GM12878 (cell line): ENCODE measurements at regions not wholly inside any gene's neighbourhood (a gene's known extent, or its start where the extent isn't known, plus 50 kb on each side); places are given as distances from the start of the nearest gene placed in this dataset.

Source experiments
- ATAC-seq: fragments of 200-7000 bp; cut with Tn5 transposase; 3 replicates; pipeline ENCODE4 v1.9.1; 2020; ENCODE audit warnings: mild to moderate bottlenecking, moderate library complexity
- BruUV-seq: library from RNA; stranded (reverse); fragments of 400-500 nt; replicated peaks from 2 replicates; lab custom pipeline; 2021; lab: Mats Ljungman, UMichigan
- CTCF ChIA-PET: fragments of 300-600 bp; sonication (Branson Sonifier 250); formaldehyde crosslinking; extraction: SDS; loops from one replicate; lab custom pipeline; 2021; ENCODE audit warnings: inconsistent platforms; lab: Yijun Ruan, JAX
- POLR2A ChIA-PET: fragments of 350-600 bp; formaldehyde crosslinking; extraction: SDS; loops from one replicate; lab custom pipeline; 2021; ENCODE audit warnings: inconsistent platforms; lab: Charles Lee
- RAD21 ChIA-PET: fragments of 300-600 bp; sonication (Branson Sonifier 250); formaldehyde crosslinking; loops from one replicate; lab custom pipeline; 2023; ENCODE audit warnings: antibody characterized with exemption; ENCODE audit not compliant: unreplicated experiment; lab: Charles Lee
- SMC1A ChIA-PET: fragments of 300-600 bp; sonication (Branson Sonifier 250); formaldehyde crosslinking; loops from one replicate; lab custom pipeline; 2023; ENCODE audit not compliant: unreplicated experiment, uncharacterized antibody; lab: Charles Lee
- DNase-seq: peaks from one replicate; pipeline ENCODE4 v3.0.0-alpha.2; 2011; ENCODE audit warnings: low read depth, low spot score
- FAIRE-seq: peaks from 3 replicates; lab custom pipeline; 2011; peaks lifted over from hg19 to GRCh38; lab: Jason Lieb, UNC
- H2AFZ ChIP-seq: 2 replicates; pipeline ENCODE4 v1.6.0; 2011; ENCODE audit warnings: low read depth, low read length, control low read depth; ENCODE audit not compliant: control insufficient read depth
- H3K27ac ChIP-seq: 2 replicates; pipeline ENCODE4 v1.5.1; 2011; ENCODE audit warnings: control low read depth; ENCODE audit not compliant: control insufficient read depth, insufficient read depth
- H3K27me3 ChIP-seq, 2 experiments: replicated peaks in 1 of 2; 2 replicates each; pipeline versions ENCODE4 v1.6.0 to v1.6.1; 2011; ENCODE audit warnings: low read length in 1 of 2; ENCODE audit not compliant: control insufficient read depth in 2 of 2, insufficient read depth in 2 of 2
- H3K36me3 ChIP-seq, 2 experiments: 2 replicates each; pipeline ENCODE4 v1.5.1; 2011; ENCODE audit warnings: low read length in 1 of 2; ENCODE audit not compliant: control insufficient read depth in 2 of 2, insufficient read depth in 2 of 2
- H3K4me1 ChIP-seq: 2 replicates; pipeline ENCODE4 v1.6.1; 2011; ENCODE audit warnings: mild to moderate bottlenecking, low read length, moderate library complexity, mixed read lengths; ENCODE audit not compliant: control insufficient read depth, insufficient read depth
- H3K4me2 ChIP-seq: 2 replicates; pipeline ENCODE4 v1.6.0; 2011; ENCODE audit warnings: control low read depth; ENCODE audit not compliant: control insufficient read depth, insufficient read depth
- H3K4me3 ChIP-seq: fragments of 200-600 bp; sonication (generic); 2 replicates; pipeline ENCODE4 v1.5.1; 2016
- H3K79me2 ChIP-seq: 2 replicates; pipeline ENCODE4 v1.6.0; 2011; ENCODE audit warnings: low read length; ENCODE audit not compliant: control insufficient read depth, insufficient read depth
- H3K9ac ChIP-seq: 2 replicates; pipeline ENCODE4 v1.8.0; 2011; ENCODE audit warnings: low read length, control low read depth, mixed read lengths; ENCODE audit not compliant: control insufficient read depth, insufficient read depth
- H3K9me3 ChIP-seq: replicated peaks from 3 replicates; pipeline ENCODE4 v1.5.1; 2011; ENCODE audit warnings: mild to moderate bottlenecking, low read length; ENCODE audit not compliant: control insufficient read depth, insufficient read depth
- H4K20me1 ChIP-seq: 2 replicates; pipeline ENCODE4 v1.6.0; 2011; ENCODE audit not compliant: control insufficient read depth, insufficient read depth
- ASH2L ChIP-seq: fragments of 300-600, 200-600 bp; sonication (generic); IDR thresholded peaks from 2 replicates; pipeline ENCODE4 v1.6.1; 2017; ENCODE audit warnings: low read depth, mild to moderate bottlenecking, borderline replicate concordance
- ATF3 ChIP-seq: IDR thresholded peaks from 2 replicates; pipeline ENCODE4 v1.6.1; 2011; ENCODE audit warnings: low read depth, mild to moderate bottlenecking, low read length, moderate library complexity, borderline replicate concordance; ENCODE audit errors: extremely low read depth
- BACH1 ChIP-seq: fragments of 450-650 bp; IDR thresholded peaks from 2 replicates; pipeline ENCODE4 v1.6.1; 2017; ENCODE audit warnings: mild to moderate bottlenecking, borderline replicate concordance
- CTCF ChIP-seq, 3 experiments: IDR thresholded peaks in 2 of 3; conservative IDR thresholded peaks in 1 of 3; 2 replicates each; pipeline ENCODE4 v1.5.1; 2011; ENCODE audit warnings: low read depth in 3 of 3, low read length in 3 of 3, mild to moderate bottlenecking in 3 of 3, control low read depth in 2 of 3, moderate library complexity in 2 of 3, inconsistent platforms in 1 of 3, mixed read lengths in 1 of 3; ENCODE audit not compliant: control insufficient read depth in 2 of 3, insufficient read depth in 1 of 3; ENCODE audit errors: extremely low read depth in 1 of 3
- KDM1A ChIP-seq: fragments of 200-600 bp; sonication (generic); IDR thresholded peaks from 2 replicates; pipeline ENCODE4 v1.6.1; 2016; ENCODE audit warnings: borderline replicate concordance
- MAX ChIP-seq: IDR thresholded peaks from 2 replicates; pipeline ENCODE4 v1.6.1; 2012; ENCODE audit warnings: low read depth, low read length, improper control_type of control experiment
- NFXL1 ChIP-seq: fragments of 450-650 bp; IDR thresholded peaks from 2 replicates; pipeline ENCODE4 v1.6.1; 2017; ENCODE audit warnings: antibody characterized with exemption, mild to moderate bottlenecking, borderline replicate concordance
- RAD21 ChIP-seq: IDR thresholded peaks from 2 replicates; pipeline ENCODE4 v1.6.1; 2011; ENCODE audit warnings: mild to moderate bottlenecking, low read depth, low read length, moderate library complexity; ENCODE audit not compliant: insufficient read depth
- TCF12 ChIP-seq: IDR thresholded peaks from 2 replicates; pipeline ENCODE4 v1.6.1; 2011; ENCODE audit warnings: low read depth, mild to moderate bottlenecking, low read length
- ZBTB40 ChIP-seq: fragments of 450-650 bp; IDR thresholded peaks from 2 replicates; pipeline ENCODE4 v1.6.1; 2016; ENCODE audit warnings: mild to moderate bottlenecking, moderate library complexity, borderline replicate concordance
- WGBS: methylation state at CpG from one replicate; pipeline ENCODE4 v1.1.6; 2016; ENCODE audit warnings: low lambda C conversion rate; ENCODE audit not compliant: insufficient replicate concordance, insufficient coverage; ENCODE audit errors: missing lambda C conversion rate; 5-methylcytosine and 5-hydroxymethylcytosine counted together
- in situ Hi-C: fragments of 300-500 bp; cut with MboI; formaldehyde crosslinking; loops from 9 replicates; pipeline ENCODE4 v1.14.3; 2018; ENCODE audit warnings: mixed read lengths
- intact Hi-C: fragments of 100-400 bp; cut with micrococcal nuclease; formaldehyde crosslinking; loops from one replicate; pipeline ENCODE4 v1.14.2; 2022; ENCODE audit not compliant: unreplicated experiment

GRCh38 chr11:115679945-115680344, 175.7 kb upstream of the CADM1 start (continued):
- TF ChIP-seq ZBTB40, result no peak
- TF ChIP-seq BACH1, result no peak
- TF ChIP-seq ASH2L, result no peak
- TF ChIP-seq MAX, result no peak
- no peak for TF ChIP-seq KDM1A

- intact Hi-C loops (loop anchor here (10.0 kb wide), 1 partner anchor 344 kb away; no protein-coding TSS in a partner anchor), in situ Hi-C loops (no loop called here)
- Histone ChIP-seq H3K9me3 (no peaks in the 10 kb centered on the region), H3K4me3 (no peak overlapping the region), H3K27ac (no peak overlapping the region), H3K36me3 (no peaks in the 10 kb centered on the region), H3K27me3 (no peaks in the 10 kb centered on the region), H3K4me1 (no peaks in the 10 kb centered on the region), H4K20me1 (no peaks in the 10 kb centered on the region), H3K79me2 (no peaks in the 10 kb centered on the region), H3K4me2 (no peak overlapping the region), H3K9ac (no peak overlapping the region), H2AFZ (no peak overlapping the region)
- RAD21 ChIA-PET, result no interaction called here
- ATAC-seq (no peak), DNase-seq (no peak), FAIRE-seq (no peak)
- TF ChIP-seq CTCF (IDR thresholded peaks at IDR 0.05 in 2 of 3, conservative IDR thresholded peaks at IDR 0.05 in 1 of 3; ENCODE audit: control insufficient read depth in 2 of 3, extremely low read depth in 1 of 3, insufficient read depth in 1 of 3, low read depth in 3 of 3, low read length in 3 of 3) (0 out of 6 replicates have a peak, but pooled peaks of 2 of the 3 experiments have one; percentile 3 to 9), ATF3 (no peak), BACH1 (no peak), NFXL1 (no peak), RAD21 (peak; percentile 39), TCF12 (no peak)
- BruUV-seq, result no TSS peak
- POLR2A ChIA-PET, result no interaction called here
- 41% methylated on average over 5 of the region's 5 CpGs for WGBS
- CTCF ChIA-PET, result interaction anchor here (0.6 to 1.0 kb wide), 3 partner anchors 234 to 363 kb away, joined by 3 read pairs; no protein-coding TSS in a partner anchor
- SMC1A ChIA-PET, result no interaction called here
Observed at GRCh38 chr11:115678942-115679341, 174.7 kb upstream of the CADM1 start.
